ENCODE measurements at regions not wholly inside any gene's neighbourhood (a gene's known extent, or its start where the extent isn't known, plus 50 kb on each side); places are given as distances from the start of the nearest gene placed in this dataset.
A peak's percentile ranks its signal among the peaks of the same experiment; 100 is the strongest.
"Not testable (repeated sequence)": the region's sequence is repeated elsewhere in the genome, so short reads cannot be mapped to it uniquely, and the experiment has no call there.

GRCh38 chr20:28616354-28616753 is 2641.1 kb upstream of the DEFB115 start:
- Histone ChIP-seq H3K27ac (ENCODE audit: low read length) (no peak overlapping the region), H3K4me3 (ENCODE audit: low read length) (no peak overlapping the region), H3K27me3 (ENCODE audit: control insufficient read depth, insufficient read depth) (no peaks in the 10 kb centered on the region), H3K9me3 (ENCODE audit: control insufficient read depth, low read length) (peaks cover 4% of the 10 kb centered on the region), H3K4me1 (ENCODE audit: control insufficient read depth, insufficient read depth, low read length) (no peaks in the 10 kb centered on the region)
- no peak for ATAC-seq
- WGBS, result 33% methylated on average over 1 of the region's 1 CpG
- intact Hi-C loops (cut with DNase I), result no loop called here
- DNase-seq, result no peak

- H3K27ac ChIP-seq (ENCODE audit: low read length); H3K4me1 ChIP-seq (ENCODE audit: control insufficient read depth, insufficient read depth, low read length); H3K4me3 ChIP-seq (ENCODE audit: low read length); H3K9me3 ChIP-seq (ENCODE audit: control insufficient read depth, low read length); ATAC-seq; H3K27me3 ChIP-seq (ENCODE audit: control insufficient read depth, insufficient read depth); intact Hi-C loops (cut with DNase I): not testable (repeated sequence)
- DNase-seq, result peak in 1 of 3 donors; percentile 37
- 75% methylated on average over 20 of the region's 20 CpGs for WGBS
Measured at GRCh38 chr20:28619956-28620651, 2637.4 kb upstream of the DEFB115 start.

- intact Hi-C loops (cut with DNase I); DNase-seq; ATAC-seq; H3K27me3 ChIP-seq (ENCODE audit: control insufficient read depth, insufficient read depth); H3K4me1 ChIP-seq (ENCODE audit: control insufficient read depth, insufficient read depth, low read length); H3K4me3 ChIP-seq (ENCODE audit: low read length); H3K9me3 ChIP-seq (ENCODE audit: control insufficient read depth, low read length); H3K27ac ChIP-seq (ENCODE audit: low read length): not testable (repeated sequence)
- 43% methylated on average over 2 of the region's 2 CpGs for WGBS
Measured at GRCh38 chr20:28625112-28625511, 2632.4 kb upstream of the DEFB115 start.

GRCh38 chr20:28640831-28641230 is 2616.6 kb upstream of the DEFB115 start:
- H3K4me1 ChIP-seq (ENCODE audit: control insufficient read depth, insufficient read depth, low read length); ATAC-seq; H3K4me3 ChIP-seq (ENCODE audit: low read length); H3K27ac ChIP-seq (ENCODE audit: low read length); intact Hi-C loops (cut with DNase I); DNase-seq; H3K9me3 ChIP-seq (ENCODE audit: control insufficient read depth, low read length); H3K27me3 ChIP-seq (ENCODE audit: control insufficient read depth, insufficient read depth): not testable (repeated sequence)
- WGBS, result 46% methylated on average over 2 of the region's 2 CpGs
